Common myeloid progenitor, CD34-positive (primary cell): ENCODE measurements at regions not wholly inside any gene's neighbourhood (a gene's known extent, or its start where the extent isn't known, plus 50 kb on each side); places are given as distances from the start of the nearest gene placed in this dataset.
A peak's percentile ranks its signal among the peaks of the same experiment; 100 is the strongest.
"Not testable (repeated sequence)": the region's sequence is repeated elsewhere in the genome, so short reads cannot be mapped to it uniquely, and the experiment has no call there.

Experiments
- CTCF ChIA-PET: fragments of 350-600 bp; sonication (Branson Sonifier 250); formaldehyde crosslinking; loops from one replicate; lab custom pipeline; 2021; ENCODE audit warnings: antibody characterized with exemption; lab: Charles Lee
- POLR2A ChIA-PET: fragments of 350-600 bp; sonication (Branson Sonifier 250); formaldehyde crosslinking; loops from one replicate; lab custom pipeline; 2021; ENCODE audit warnings: antibody characterized with exemption; lab: Charles Lee
- DNase-seq, 3 donors: peaks; one replicate each; pipeline versions ENCODE4 v3.0.0 to v3.0.0-alpha.2; 2013
- H3K27ac ChIP-seq, 2 experiments: 1 replicate in 1 of 2; 2 replicates in 1 of 2; pipeline ENCODE4 v1.7.0; 2013; ENCODE audit warnings: inconsistent platforms in 2 of 2, low read length in 2 of 2, mild to moderate bottlenecking in 2 of 2, low read depth in 1 of 2, moderate library complexity in 1 of 2; ENCODE audit not compliant: severe bottlenecking in 2 of 2, insufficient read depth in 1 of 2, poor library complexity in 1 of 2
- H3K27me3 ChIP-seq, 5 experiments: replicated peaks in 2 of 5; 1 replicate in 3 of 5; 2 replicates in 2 of 5; pipeline versions ENCODE4 v1.6.1 to v1.7.0; 2013; ENCODE audit warnings: low read length in 4 of 5, mild to moderate bottlenecking in 2 of 5, moderate library complexity in 2 of 5, inconsistent platforms in 1 of 5; ENCODE audit not compliant: insufficient read depth in 5 of 5, control insufficient read depth in 4 of 5
- H3K36me3 ChIP-seq, 4 experiments: 1 replicate in 2 of 4; 2 replicates in 2 of 4; pipeline versions ENCODE4 v1.6.1 to v1.7.0; 2013; ENCODE audit warnings: low read length in 3 of 4, control low read depth in 1 of 4, mild to moderate bottlenecking in 1 of 4; ENCODE audit not compliant: control insufficient read depth in 4 of 4, insufficient read depth in 4 of 4
- H3K4me1 ChIP-seq, 4 experiments: 1 replicate in 3 of 4; 2 replicates in 1 of 4; pipeline versions ENCODE4 v1.6.1 to v1.7.1; 2013; ENCODE audit warnings: low read length in 3 of 4, mild to moderate bottlenecking in 3 of 4, control low read depth in 1 of 4, inconsistent platforms in 1 of 4, moderate library complexity in 1 of 4; ENCODE audit not compliant: control insufficient read depth in 4 of 4, insufficient read depth in 4 of 4; ENCODE audit errors: control extremely low read depth in 1 of 4
- H3K4me3 ChIP-seq, 7 experiments: 1 replicate in 4 of 7; 2 replicates in 3 of 7; pipeline versions ENCODE4 v1.5.1 to v1.7.0; 2013; ENCODE audit warnings: mild to moderate bottlenecking in 7 of 7, low read length in 6 of 7, moderate library complexity in 6 of 7, inconsistent platforms in 2 of 7, low read depth in 2 of 7, control low read depth in 1 of 7; ENCODE audit not compliant: insufficient read depth in 4 of 7, control insufficient read depth in 1 of 7; ENCODE audit errors: extremely low read depth in 1 of 7
- H3K9me3 ChIP-seq, 5 experiments: 1 replicate in 4 of 5; 2 replicates in 1 of 5; pipeline versions ENCODE4 v1.6.1 to v1.7.1; 2013; ENCODE audit warnings: low read length in 4 of 5, mild to moderate bottlenecking in 2 of 5, inconsistent platforms in 1 of 5, low read depth in 1 of 5, moderate library complexity in 1 of 5; ENCODE audit not compliant: control insufficient read depth in 4 of 5, insufficient read depth in 2 of 5; ENCODE audit errors: control extremely low read depth in 1 of 5
- WGBS: methylation state at CpG from one replicate; pipeline ENCODE4 v1.1.5; 2013; ENCODE audit not compliant: insufficient coverage; 5-methylcytosine and 5-hydroxymethylcytosine counted together

DNA sequence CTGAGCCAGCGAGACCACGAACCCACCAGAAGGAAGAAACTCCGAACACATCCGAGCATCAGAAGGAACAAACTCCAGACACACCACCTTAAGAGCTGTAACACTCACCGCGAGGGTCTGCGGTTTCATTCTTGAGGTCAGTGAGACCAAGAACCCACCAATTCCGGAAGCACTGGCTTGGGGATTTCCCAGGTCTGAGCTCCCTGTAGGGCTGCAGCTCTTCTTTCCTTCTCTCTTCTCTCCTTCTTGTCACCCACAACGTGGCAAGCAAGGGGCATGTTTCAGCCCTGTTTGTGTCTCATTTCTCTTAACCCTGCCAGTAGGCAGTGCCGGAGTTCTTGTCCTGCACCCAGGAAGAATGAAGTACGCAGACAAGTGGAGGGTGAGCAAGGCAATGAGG, 713.0 kb downstream of the CDH9 start:
- H3K4me3 ChIP-seq, CTCF ChIA-PET, H3K36me3 ChIP-seq, H3K27me3 ChIP-seq, H3K4me1 ChIP-seq, H3K9me3 ChIP-seq, H3K27ac ChIP-seq: not testable (repeated sequence)
- peak in 2 of 3 donors; percentile 5 to 7 for DNase-seq
- 88% methylated on average over 8 of the region's 11 CpGs for WGBS
- POLR2A ChIA-PET = interaction anchor here (0.5 kb wide), 1 partner anchor 480 kb away, joined by 4 read pairs; no protein-coding TSS in a partner anchor

DNA sequence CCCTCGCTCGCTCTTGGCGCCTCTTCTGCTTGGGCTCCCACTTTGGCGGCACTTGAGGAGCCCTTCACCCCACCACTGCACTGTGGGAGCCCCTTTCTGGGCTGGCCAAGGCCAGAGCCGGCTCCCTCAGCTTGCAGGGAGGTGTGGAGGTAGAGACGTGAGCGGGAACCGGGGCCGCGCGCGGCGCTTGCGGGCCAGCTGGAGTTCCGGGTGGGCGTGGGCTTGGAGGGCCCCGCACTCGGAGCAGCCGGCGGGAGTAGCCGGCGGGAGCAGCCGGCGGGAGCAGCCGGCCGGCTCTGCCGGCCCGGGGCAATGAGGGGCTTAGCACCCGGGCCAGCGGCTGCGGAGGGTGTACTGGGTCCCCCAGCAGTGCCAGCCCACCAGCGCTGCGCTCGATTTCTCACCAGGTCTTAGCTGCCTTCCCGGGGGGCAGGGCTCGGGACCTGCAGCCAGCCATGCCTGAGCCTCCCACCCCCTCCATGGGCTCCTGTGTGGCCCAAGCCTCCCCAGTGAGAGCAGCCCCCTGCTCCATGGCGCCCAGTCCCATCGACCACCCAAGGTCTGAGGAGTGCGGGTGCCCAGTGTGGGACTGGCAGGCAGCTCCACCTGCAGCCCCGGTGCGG, 714.0 kb downstream of the CDH9 start:
- H3K9me3 ChIP-seq, DNase-seq, H3K27me3 ChIP-seq, CTCF ChIA-PET, H3K27ac ChIP-seq, POLR2A ChIA-PET, H3K4me3 ChIP-seq, H3K4me1 ChIP-seq, H3K36me3 ChIP-seq: not testable (repeated sequence)
- WGBS = 97% methylated on average over 17 of the region's 41 CpGs

DNA sequence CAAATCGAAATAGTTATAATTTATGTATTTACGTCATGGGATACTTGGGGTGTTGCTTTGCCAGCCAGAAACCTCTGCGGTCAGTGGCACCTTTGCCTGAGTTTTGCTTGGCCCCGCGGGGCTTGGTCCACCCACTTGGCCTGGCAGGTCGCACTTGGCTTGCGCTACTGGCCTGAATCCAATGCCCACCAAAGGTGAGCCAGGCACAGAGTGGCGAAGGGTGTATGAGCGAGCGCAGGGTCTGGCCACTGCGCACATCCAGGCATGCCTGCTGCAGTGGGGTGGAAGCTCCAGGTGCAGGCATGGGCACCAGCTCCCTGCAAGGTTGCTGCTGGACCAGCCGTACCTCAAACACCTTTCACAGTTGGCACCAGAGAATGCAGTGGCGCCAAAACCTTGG, 714.6 kb downstream of the CDH9 start:
- DNase-seq = no peak
- WGBS = 98% methylated on average over 10 of the region's 13 CpGs
- no peaks in the 10 kb centered on the region for H3K9me3 ChIP-seq
- no peaks in the 10 kb centered on the region for H3K36me3 ChIP-seq
- no peak overlapping the region for H3K4me3 ChIP-seq
- POLR2A ChIA-PET = no interaction called here
- H3K27ac ChIP-seq = no peak overlapping the region
- CTCF ChIA-PET = no interaction called here
- no peaks in the 10 kb centered on the region for H3K27me3 ChIP-seq
- no peaks in the 10 kb centered on the region for H3K4me1 ChIP-seq

DNA sequence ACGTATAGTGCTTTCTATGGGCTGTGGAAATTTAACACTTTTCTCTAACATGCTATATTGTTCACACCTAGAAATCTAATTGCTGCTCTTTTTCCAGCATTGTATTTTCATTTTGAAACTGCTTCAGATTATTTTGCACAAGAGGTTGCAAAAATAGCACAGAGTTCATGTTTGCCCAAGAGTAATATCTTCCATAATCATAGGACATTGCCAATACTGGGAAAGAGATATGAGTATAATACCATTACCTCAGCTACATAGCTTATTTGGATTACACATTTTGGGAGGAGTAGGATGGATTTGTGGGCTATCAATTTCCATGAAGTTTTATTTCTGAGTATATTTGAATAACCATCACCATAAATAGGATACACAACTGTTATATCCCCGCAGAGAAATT, 717.1 kb downstream of the CDH9 start:
- Histone ChIP-seq H3K36me3 (no peaks in the 10 kb centered on the region), H3K27me3 (no peaks in the 10 kb centered on the region), H3K4me1 (no peaks in the 10 kb centered on the region), H3K9me3 (no peaks in the 10 kb centered on the region), H3K27ac (no peak overlapping the region), H3K4me3 (no peak overlapping the region)
- POLR2A ChIA-PET = no interaction called here
- CTCF ChIA-PET = no interaction called here
- DNase-seq = no peak
- 80% methylated on average over 1 of the region's 2 CpGs for WGBS

DNA sequence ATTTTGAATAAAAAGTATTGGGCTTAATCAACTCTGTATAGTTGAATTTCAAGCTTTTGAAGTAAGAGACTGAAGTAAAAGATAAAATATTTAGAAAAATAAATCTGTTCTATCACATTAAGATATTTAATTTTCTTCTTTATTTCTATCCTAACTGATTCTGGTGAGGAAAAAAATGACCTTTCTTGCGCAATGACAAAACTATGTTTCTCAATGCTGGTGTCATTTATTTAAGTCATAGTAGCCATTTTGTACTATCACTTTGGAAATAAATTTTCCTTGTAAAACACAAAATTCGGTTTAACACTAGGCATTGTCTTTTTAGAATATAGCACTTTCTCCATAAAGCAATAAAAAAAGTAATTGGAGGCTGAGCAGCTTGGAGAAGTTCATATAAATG, 728.0 kb downstream of the CDH9 start:
- Histone ChIP-seq H3K27me3 (no peaks in the 10 kb centered on the region), H3K27ac (no peak overlapping the region), H3K9me3 (no peaks in the 10 kb centered on the region), H3K4me3 (no peak overlapping the region), H3K4me1 (no peaks in the 10 kb centered on the region), H3K36me3 (no peaks in the 10 kb centered on the region)
- ChIA-PET POLR2A (no interaction called here), CTCF (no interaction called here)
- DNase-seq = no peak
- WGBS = no CpG with 5 or more reads among the region's 2 CpGs

DNA sequence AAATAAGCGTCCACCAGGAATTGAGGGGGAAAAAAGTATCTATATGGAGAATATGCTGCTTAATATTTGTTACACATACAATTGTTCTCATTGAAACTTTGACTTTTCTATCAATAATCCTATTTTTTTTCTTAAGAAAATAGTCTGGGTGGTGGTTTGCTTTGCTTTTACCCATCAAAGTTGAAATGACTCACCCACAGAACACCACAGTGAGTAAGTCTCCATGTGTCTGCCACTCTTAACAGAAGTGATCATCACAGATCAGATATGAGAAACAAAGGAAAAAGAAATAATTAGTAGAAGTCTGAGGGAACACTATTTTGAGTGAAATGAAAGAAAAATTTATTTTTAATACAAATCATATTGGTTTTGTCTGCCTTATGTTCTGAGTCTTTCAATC, 742.8 kb downstream of the CDH9 start:
- ChIA-PET CTCF (no interaction called here), POLR2A (no interaction called here)
- no peaks in the 10 kb centered on the region for H3K27me3 ChIP-seq
- H3K9me3 ChIP-seq = no peaks in the 10 kb centered on the region
- H3K36me3 ChIP-seq = no peaks in the 10 kb centered on the region
- H3K4me3 ChIP-seq = no peak overlapping the region
- no peak for DNase-seq
- no peaks in the 10 kb centered on the region for H3K4me1 ChIP-seq
- no CpG with 5 or more reads among the region's 1 CpG for WGBS
- H3K27ac ChIP-seq = no peak overlapping the region

DNA sequence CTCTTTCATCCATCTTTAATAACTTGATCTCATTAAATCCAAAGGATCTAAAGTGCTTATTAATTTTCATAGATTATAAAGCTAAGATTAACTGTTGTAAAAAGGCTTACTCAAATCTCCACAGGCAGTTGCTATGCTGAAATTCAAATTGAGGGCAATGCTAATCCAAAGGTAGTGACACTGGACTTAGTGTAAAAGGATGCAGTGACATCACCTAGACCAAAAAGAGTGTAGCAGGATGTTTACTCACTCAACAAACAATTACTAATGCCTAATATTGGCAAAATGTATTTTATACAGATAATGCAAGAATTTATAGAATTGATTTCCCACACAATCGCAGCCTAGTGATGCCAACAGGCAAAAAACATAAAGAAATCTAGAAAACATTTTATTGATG, 756.2 kb downstream of the CDH9 start:
- ChIA-PET CTCF (no interaction called here), POLR2A (no interaction called here)
- Histone ChIP-seq H3K27me3 (no peaks in the 10 kb centered on the region), H3K4me1 (no peaks in the 10 kb centered on the region), H3K4me3 (no peak overlapping the region), H3K9me3 (peaks cover 0 to 1% (median 0%) of the 10 kb centered on the region in 5 experiments), H3K36me3 (no peaks in the 10 kb centered on the region), H3K27ac (no peak overlapping the region)
- WGBS = no CpG with 5 or more reads among the region's 1 CpG
- DNase-seq = no peak
